WTC11 (cell line): ENCODE measurements at regions not wholly inside any gene's neighbourhood (a gene's known extent, or its start where the extent isn't known, plus 50 kb on each side); places are given as distances from the start of the nearest gene placed in this dataset.
A peak's percentile ranks its signal among the peaks of the same experiment; 100 is the strongest.

Experiments
- ATAC-seq: fragments of 200-7000 bp; cut with Tn5 transposase; 2 replicates; pipeline ENCODE4 v1.10.0; 2021; ENCODE audit warnings: mild to moderate bottlenecking, moderate library complexity
- CTCF ChIA-PET: fragments of 300-600 bp; sonication (Branson Sonifier 250); formaldehyde crosslinking; loops from one replicate; lab custom pipeline; 2021; ENCODE audit warnings: antibody characterized with exemption; lab: Charles Lee
- POLR2A ChIA-PET: fragments of 350-600 bp; sonication (Branson Sonifier 250); formaldehyde crosslinking; loops from one replicate; lab custom pipeline; 2021; ENCODE audit warnings: antibody characterized with exemption; lab: Charles Lee
- DNase-seq: peaks from one replicate; pipeline ENCODE4 v3.0.0; 2021; ENCODE audit warnings: low spot score
- H3K27ac Mint-ChIP-seq: 2 replicates; pipeline ENCODE4 v1.8.0; 2021; ENCODE audit warnings: mixed read lengths
- H3K27me3 Mint-ChIP-seq: 2 replicates; pipeline ENCODE4 v1.8.0; 2021; ENCODE audit warnings: low read depth, mild to moderate bottlenecking, moderate library complexity, mixed read lengths
- H3K36me3 Mint-ChIP-seq: 2 replicates; pipeline ENCODE4 v1.8.0; 2021; ENCODE audit warnings: mixed read lengths
- H3K4me1 Mint-ChIP-seq: 2 replicates; pipeline ENCODE4 v1.8.0; 2022; ENCODE audit warnings: mixed read lengths
- H3K4me3 Mint-ChIP-seq: 2 replicates; pipeline ENCODE4 v1.8.0; 2021; ENCODE audit warnings: mild to moderate bottlenecking, moderate library complexity, mixed read lengths
- H3K9me3 Mint-ChIP-seq: 2 replicates; pipeline ENCODE4 v1.8.0; 2021; ENCODE audit warnings: mixed read lengths
- ETV6 ChIP-seq: sonication (generic); formaldehyde crosslinking; IDR thresholded peaks from 2 replicates; pipeline ENCODE4 v1.8.1; 2022; ENCODE audit warnings: mild to moderate bottlenecking, missing genetic modification reagents
- FOXJ3 ChIP-seq: sonication (generic); formaldehyde crosslinking; IDR thresholded peaks from 2 replicates; pipeline ENCODE4 v1.9.0; 2021; ENCODE audit warnings: missing genetic modification reagents, mild to moderate bottlenecking, borderline replicate concordance
- GRHL2 ChIP-seq: fragments of 250-450 bp; sonication (Bioruptor Pico); IDR thresholded peaks from 2 replicates; pipeline ENCODE4 v1.8.0; 2022; ENCODE audit warnings: mild to moderate bottlenecking, moderate library complexity; ENCODE audit not compliant: insufficient replicate concordance, severe bottlenecking
- MXD4 ChIP-seq: fragments of 250-450 bp; sonication (Bioruptor Pico); IDR thresholded peaks from 2 replicates; pipeline ENCODE4 v1.8.0; 2021; ENCODE audit warnings: mild to moderate bottlenecking, moderate library complexity, borderline replicate concordance
- NR2C2 ChIP-seq: sonication (generic); formaldehyde crosslinking; IDR thresholded peaks from 2 replicates; pipeline ENCODE4 v1.8.0; 2022; ENCODE audit warnings: mild to moderate bottlenecking, missing genetic modification reagents
- RELA ChIP-seq: sonication (generic); formaldehyde crosslinking; IDR thresholded peaks from 2 replicates; pipeline ENCODE4 v1.8.1; 2022; ENCODE audit warnings: missing genetic modification reagents, mild to moderate bottlenecking, borderline replicate concordance
- SP1 ChIP-seq: sonication (generic); formaldehyde crosslinking; conservative IDR thresholded peaks from 2 replicates; pipeline ENCODE4 v1.8.1; 2022; ENCODE audit warnings: missing genetic modification reagents
- TEAD4 ChIP-seq: sonication (generic); formaldehyde crosslinking; IDR thresholded peaks from 2 replicates; pipeline ENCODE4 v1.8.0; 2022; ENCODE audit warnings: mild to moderate bottlenecking, missing genetic modification reagents
- ZBTB21 ChIP-seq: sonication (generic); formaldehyde crosslinking; IDR thresholded peaks from 2 replicates; pipeline ENCODE4 v1.8.1; 2023; ENCODE audit warnings: mild to moderate bottlenecking, missing genetic modification reagents, borderline replicate concordance
- ZNF121 ChIP-seq: sonication (generic); formaldehyde crosslinking; IDR thresholded peaks from 2 replicates; pipeline ENCODE4 v1.8.0; 2023; ENCODE audit warnings: missing genetic modification reagents
- ZNF138 ChIP-seq: sonication (generic); formaldehyde crosslinking; conservative IDR thresholded peaks from 2 replicates; pipeline ENCODE4 v1.8.1; 2022; ENCODE audit warnings: mild to moderate bottlenecking, moderate library complexity, missing genetic modification reagents
- ZNF423 ChIP-seq: fragments of 250-450 bp; sonication (Bioruptor Pico); IDR thresholded peaks from 2 replicates; pipeline ENCODE4 v2.1.2; 2022; ENCODE audit warnings: mild to moderate bottlenecking, moderate library complexity
- TF ChIP-seq, protein P1 (sequence below): fragments of 250-450 bp; sonication (Bioruptor Pico); IDR thresholded peaks from 2 replicates; pipeline ENCODE4 v1.9.0; 2021; ENCODE audit warnings: mild to moderate bottlenecking
- TF ChIP-seq, protein P2 (sequence below): sonication (generic); formaldehyde crosslinking; conservative IDR thresholded peaks from 2 replicates; pipeline ENCODE4 v1.8.1; 2023; ENCODE audit warnings: mild to moderate bottlenecking, low read depth, missing genetic modification reagents, moderate library complexity
- TF ChIP-seq, protein P3 (sequence below): sonication (generic); formaldehyde crosslinking; IDR thresholded peaks from 2 replicates; pipeline ENCODE4 v1.8.0; 2022; ENCODE audit warnings: mild to moderate bottlenecking, missing genetic modification reagents
- TF ChIP-seq, protein P4 (sequence below): sonication (generic); formaldehyde crosslinking; IDR thresholded peaks from 2 replicates; pipeline ENCODE4 v1.8.0; 2022; ENCODE audit warnings: mild to moderate bottlenecking, missing genetic modification reagents
- TF ChIP-seq, protein P5 (sequence below): fragments of 250-450 bp; sonication (Bioruptor Pico); IDR thresholded peaks from 2 replicates; pipeline ENCODE4 v1.9.0; 2021; ENCODE audit warnings: mild to moderate bottlenecking
- TF ChIP-seq, protein P6 (sequence below): sonication (generic); formaldehyde crosslinking; IDR thresholded peaks from 2 replicates; pipeline ENCODE4 v1.8.1; 2023; ENCODE audit warnings: mild to moderate bottlenecking, missing genetic modification reagents

DNA sequence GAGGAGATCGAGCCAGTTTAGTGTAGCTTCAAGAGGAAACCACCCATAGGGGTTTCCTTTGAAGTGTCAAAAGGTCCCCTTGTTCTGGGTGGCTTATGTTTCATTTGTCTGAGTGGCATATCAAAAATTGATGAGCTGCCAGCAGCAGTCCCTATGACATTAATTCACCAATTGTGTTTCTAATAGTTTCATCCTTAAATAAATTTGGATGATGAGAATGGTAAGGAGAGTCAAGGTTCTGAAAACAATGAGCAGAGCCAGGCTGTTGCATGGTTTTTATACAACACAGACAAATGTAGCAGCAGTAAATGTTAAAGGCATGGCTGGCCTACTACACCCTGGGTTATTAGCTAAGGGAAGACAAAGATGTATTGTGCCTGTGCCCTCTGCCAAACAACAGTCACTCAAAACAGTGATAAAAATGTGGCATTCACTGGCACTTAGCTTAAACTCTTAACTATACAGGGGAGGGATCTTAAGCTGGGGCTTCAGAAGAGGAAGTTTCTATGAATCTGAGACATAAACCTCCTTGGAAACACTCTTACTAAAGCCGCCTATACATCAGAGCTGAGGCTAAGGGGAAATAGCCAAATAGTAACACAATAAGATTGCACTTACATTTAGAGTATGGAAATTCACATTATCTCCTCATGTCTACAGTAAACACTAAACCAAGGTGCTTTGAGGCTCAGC, 200.5 kb downstream of the POU4F1 start:
- no peak for DNase-seq
- Mint-ChIP-seq H3K4me3 (no peak overlapping the region), H3K27me3 (no peaks in the 10 kb centered on the region), H3K9me3 (no peaks in the 10 kb centered on the region), H3K36me3 (no peaks in the 10 kb centered on the region), H3K27ac (no peak overlapping the region), H3K4me1 (peaks cover 18% of the 10 kb centered on the region)
- ChIA-PET POLR2A (no interaction called here), CTCF (no interaction called here)
- no peak; the same call in 1 of the 2 replicates for ATAC-seq
- TF ChIP-seq RELA (no peak), ZNF121 (CRISPR knock-in tag) (no peak), ETV6 (no peak), TEAD4 (no peak), MXD4 (CRISPR knock-in tag) (no peak), ZBTB21 (no peak), FOXJ3 (CRISPR knock-in tag) (no peak), NR2C2 (CRISPR knock-in tag) (no peak), ZNF423 (CRISPR knock-in tag) (no peak), GRHL2 (CRISPR knock-in tag) (no peak), ZNF138 (CRISPR knock-in tag) (no peak)
- TF ChIP-seq, protein P1, sequence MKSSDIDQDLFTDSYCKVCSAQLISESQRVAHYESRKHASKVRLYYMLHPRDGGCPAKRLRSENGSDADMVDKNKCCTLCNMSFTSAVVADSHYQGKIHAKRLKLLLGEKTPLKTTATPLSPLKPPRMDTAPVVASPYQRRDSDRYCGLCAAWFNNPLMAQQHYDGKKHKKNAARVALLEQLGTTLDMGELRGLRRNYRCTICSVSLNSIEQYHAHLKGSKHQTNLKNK, result no peak
- TF ChIP-seq, protein P2, sequence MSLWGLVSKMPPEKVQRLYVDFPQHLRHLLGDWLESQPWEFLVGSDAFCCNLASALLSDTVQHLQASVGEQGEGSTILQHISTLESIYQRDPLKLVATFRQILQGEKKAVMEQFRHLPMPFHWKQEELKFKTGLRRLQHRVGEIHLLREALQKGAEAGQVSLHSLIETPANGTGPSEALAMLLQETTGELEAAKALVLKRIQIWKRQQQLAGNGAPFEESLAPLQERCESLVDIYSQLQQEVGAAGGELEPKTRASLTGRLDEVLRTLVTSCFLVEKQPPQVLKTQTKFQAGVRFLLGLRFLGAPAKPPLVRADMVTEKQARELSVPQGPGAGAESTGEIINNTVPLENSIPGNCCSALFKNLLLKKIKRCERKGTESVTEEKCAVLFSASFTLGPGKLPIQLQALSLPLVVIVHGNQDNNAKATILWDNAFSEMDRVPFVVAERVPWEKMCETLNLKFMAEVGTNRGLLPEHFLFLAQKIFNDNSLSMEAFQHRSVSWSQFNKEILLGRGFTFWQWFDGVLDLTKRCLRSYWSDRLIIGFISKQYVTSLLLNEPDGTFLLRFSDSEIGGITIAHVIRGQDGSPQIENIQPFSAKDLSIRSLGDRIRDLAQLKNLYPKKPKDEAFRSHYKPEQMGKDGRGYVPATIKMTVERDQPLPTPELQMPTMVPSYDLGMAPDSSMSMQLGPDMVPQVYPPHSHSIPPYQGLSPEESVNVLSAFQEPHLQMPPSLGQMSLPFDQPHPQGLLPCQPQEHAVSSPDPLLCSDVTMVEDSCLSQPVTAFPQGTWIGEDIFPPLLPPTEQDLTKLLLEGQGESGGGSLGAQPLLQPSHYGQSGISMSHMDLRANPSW (CRISPR knock-in tag), result no peak
- TF ChIP-seq, protein P3, sequence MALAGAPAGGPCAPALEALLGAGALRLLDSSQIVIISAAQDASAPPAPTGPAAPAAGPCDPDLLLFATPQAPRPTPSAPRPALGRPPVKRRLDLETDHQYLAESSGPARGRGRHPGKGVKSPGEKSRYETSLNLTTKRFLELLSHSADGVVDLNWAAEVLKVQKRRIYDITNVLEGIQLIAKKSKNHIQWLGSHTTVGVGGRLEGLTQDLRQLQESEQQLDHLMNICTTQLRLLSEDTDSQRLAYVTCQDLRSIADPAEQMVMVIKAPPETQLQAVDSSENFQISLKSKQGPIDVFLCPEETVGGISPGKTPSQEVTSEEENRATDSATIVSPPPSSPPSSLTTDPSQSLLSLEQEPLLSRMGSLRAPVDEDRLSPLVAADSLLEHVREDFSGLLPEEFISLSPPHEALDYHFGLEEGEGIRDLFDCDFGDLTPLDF (CRISPR knock-in tag), result no peak
- TF ChIP-seq, protein P4, sequence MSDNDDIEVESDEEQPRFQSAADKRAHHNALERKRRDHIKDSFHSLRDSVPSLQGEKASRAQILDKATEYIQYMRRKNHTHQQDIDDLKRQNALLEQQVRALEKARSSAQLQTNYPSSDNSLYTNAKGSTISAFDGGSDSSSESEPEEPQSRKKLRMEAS (CRISPR knock-in tag), result no peak

DNA sequence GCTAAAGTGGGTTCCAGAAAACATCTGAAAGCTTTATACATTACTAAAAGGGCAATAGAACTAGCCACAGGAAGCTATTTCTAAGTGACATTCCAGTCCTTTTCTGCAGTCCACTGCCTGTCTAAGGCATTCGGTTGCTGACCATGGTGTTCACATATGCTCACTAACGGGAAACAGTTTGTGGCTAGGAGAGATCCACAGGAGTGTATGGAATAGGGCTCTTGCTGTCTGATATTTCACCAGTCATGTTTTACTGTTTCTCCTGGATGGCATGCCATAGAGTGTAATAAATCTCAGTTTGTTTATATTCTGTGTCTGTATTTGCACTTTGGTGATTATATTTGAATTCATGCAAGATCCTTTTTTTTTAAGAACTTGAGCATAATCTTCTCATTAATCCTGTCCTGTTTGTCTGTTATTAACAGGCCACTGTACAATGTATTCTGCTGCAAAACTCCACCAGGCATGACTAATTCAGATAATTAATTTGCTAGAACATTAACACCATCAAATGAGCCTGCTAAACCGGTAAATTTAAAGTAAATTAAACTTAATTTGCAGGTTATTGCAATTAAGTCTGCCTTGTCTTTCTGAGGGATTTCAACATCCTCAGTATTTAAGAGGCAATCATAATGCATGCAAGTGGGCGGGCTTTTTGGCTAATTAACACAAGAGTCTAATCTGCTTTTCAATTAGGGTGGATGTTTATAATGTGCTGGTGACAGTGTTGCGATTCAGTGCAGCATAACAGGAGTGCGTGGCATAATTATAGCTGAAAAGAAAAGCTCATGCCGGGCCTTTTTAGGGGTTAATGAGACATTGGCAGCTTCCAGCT, 201.3 kb downstream of the POU4F1 start:
- ChIA-PET POLR2A (no interaction called here), CTCF (no interaction called here)
- H3K27me3 Mint-ChIP-seq, result no peaks in the 10 kb centered on the region
- no peaks in the 10 kb centered on the region for H3K9me3 Mint-ChIP-seq
- ATAC-seq (peak; percentile 28; the same call in 1 of the 2 replicates), DNase-seq (no peak)
- H3K4me1 Mint-ChIP-seq, result peaks cover 18% of the 10 kb centered on the region
- H3K4me3 Mint-ChIP-seq, result no peak overlapping the region
- TF ChIP-seq, protein P5, sequence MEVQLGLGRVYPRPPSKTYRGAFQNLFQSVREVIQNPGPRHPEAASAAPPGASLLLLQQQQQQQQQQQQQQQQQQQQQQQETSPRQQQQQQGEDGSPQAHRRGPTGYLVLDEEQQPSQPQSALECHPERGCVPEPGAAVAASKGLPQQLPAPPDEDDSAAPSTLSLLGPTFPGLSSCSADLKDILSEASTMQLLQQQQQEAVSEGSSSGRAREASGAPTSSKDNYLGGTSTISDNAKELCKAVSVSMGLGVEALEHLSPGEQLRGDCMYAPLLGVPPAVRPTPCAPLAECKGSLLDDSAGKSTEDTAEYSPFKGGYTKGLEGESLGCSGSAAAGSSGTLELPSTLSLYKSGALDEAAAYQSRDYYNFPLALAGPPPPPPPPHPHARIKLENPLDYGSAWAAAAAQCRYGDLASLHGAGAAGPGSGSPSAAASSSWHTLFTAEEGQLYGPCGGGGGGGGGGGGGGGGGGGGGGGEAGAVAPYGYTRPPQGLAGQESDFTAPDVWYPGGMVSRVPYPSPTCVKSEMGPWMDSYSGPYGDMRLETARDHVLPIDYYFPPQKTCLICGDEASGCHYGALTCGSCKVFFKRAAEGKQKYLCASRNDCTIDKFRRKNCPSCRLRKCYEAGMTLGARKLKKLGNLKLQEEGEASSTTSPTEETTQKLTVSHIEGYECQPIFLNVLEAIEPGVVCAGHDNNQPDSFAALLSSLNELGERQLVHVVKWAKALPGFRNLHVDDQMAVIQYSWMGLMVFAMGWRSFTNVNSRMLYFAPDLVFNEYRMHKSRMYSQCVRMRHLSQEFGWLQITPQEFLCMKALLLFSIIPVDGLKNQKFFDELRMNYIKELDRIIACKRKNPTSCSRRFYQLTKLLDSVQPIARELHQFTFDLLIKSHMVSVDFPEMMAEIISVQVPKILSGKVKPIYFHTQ (CRISPR knock-in tag), result no peak
- no peak for TF ChIP-seq SP1
- TF ChIP-seq, protein P6, sequence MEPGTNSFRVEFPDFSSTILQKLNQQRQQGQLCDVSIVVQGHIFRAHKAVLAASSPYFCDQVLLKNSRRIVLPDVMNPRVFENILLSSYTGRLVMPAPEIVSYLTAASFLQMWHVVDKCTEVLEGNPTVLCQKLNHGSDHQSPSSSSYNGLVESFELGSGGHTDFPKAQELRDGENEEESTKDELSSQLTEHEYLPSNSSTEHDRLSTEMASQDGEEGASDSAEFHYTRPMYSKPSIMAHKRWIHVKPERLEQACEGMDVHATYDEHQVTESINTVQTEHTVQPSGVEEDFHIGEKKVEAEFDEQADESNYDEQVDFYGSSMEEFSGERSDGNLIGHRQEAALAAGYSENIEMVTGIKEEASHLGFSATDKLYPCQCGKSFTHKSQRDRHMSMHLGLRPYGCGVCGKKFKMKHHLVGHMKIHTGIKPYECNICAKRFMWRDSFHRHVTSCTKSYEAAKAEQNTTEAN (CRISPR knock-in tag), result no peak
- H3K36me3 Mint-ChIP-seq, result no peaks in the 10 kb centered on the region
- no peak overlapping the region for H3K27ac Mint-ChIP-seq
